BJ (cell line): ENCODE measurements at regions not wholly inside any gene's neighbourhood (a gene's known extent, or its start where the extent isn't known, plus 50 kb on each side); places are given as distances from the start of the nearest gene placed in this dataset.
"Not testable (repeated sequence)": the region's sequence is repeated elsewhere in the genome, so short reads cannot be mapped to it uniquely, and the experiment has no call there.

ENCODE experiments used
- CTCF ChIA-PET: fragments of 350-600 bp; formaldehyde crosslinking; extraction: SDS; loops from one replicate; lab custom pipeline; 2021; ENCODE audit warnings: antibody characterized with exemption, inconsistent platforms; lab: Yijun Ruan, JAX
- POLR2A ChIA-PET: fragments of 300-600 bp; sonication (Branson Sonifier 250); formaldehyde crosslinking; extraction: SDS; loops from one replicate; lab custom pipeline; 2021; ENCODE audit warnings: antibody characterized with exemption; lab: Charles Lee
- DNase-seq: peaks from one replicate; pipeline ENCODE4 v3.0.0-alpha.2; 2011; ENCODE audit warnings: low read depth
- H3K27me3 ChIP-seq: 2 replicates; pipeline ENCODE4 v1.6.0; 2011; ENCODE audit warnings: low read length; ENCODE audit not compliant: control insufficient read depth, insufficient read depth
- H3K36me3 ChIP-seq: 2 replicates; pipeline ENCODE4 v1.5.1; 2011; ENCODE audit warnings: low read length; ENCODE audit not compliant: control insufficient read depth, insufficient read depth
- H3K4me3 ChIP-seq: 2 replicates; pipeline ENCODE4 v1.5.1; 2011; ENCODE audit warnings: low read depth, mild to moderate bottlenecking, control low read depth, low read length
- CTCF ChIP-seq: IDR thresholded peaks from 2 replicates; pipeline ENCODE4 v1.5.1; 2011; ENCODE audit warnings: low read depth, mild to moderate bottlenecking, control low read depth, inconsistent platforms, low read length, moderate library complexity; ENCODE audit not compliant: insufficient read depth

GRCh38 chr16:86347916-86348555 is 162.3 kb upstream of the FOXF1 start:
- ChIA-PET POLR2A (interaction anchor here (0.6 kb wide), 1 partner anchor 10 kb away, joined by 3 read pairs; no protein-coding TSS in a partner anchor), CTCF (interaction anchor here (0.9 to 2.0 kb wide), 3 partner anchors 8 to 170 kb away, joined by 3 to 6 read pairs (median 3); no protein-coding TSS in a partner anchor)
- DNase-seq, result no peak
- no peaks in the 10 kb centered on the region for H3K27me3 ChIP-seq
- no peak overlapping the region for H3K4me3 ChIP-seq
- no peak for TF ChIP-seq CTCF
- no peaks in the 10 kb centered on the region for H3K36me3 ChIP-seq

GRCh38 chr16:86349338-86349900 is 160.9 kb upstream of the FOXF1 start:
- ChIA-PET POLR2A (no interaction called here), CTCF (interaction anchor here (0.6 to 1.4 kb wide), 3 partner anchors 9 to 1317 kb away, joined by 3 to 4 read pairs (median 3); no protein-coding TSS in a partner anchor)
- TF ChIP-seq CTCF, result no peak
- H3K27me3 ChIP-seq, result no peaks in the 10 kb centered on the region
- no peak overlapping the region for H3K4me3 ChIP-seq
- no peak for DNase-seq
- no peaks in the 10 kb centered on the region for H3K36me3 ChIP-seq

- CTCF ChIA-PET, result interaction anchor here (0.8 kb wide), 1 partner anchor 10 kb away, joined by 3 read pairs; no protein-coding TSS in a partner anchor
- DNase-seq, result no peak
- no peaks in the 10 kb centered on the region for H3K27me3 ChIP-seq
- TF ChIP-seq CTCF, result no peak
- no peak overlapping the region for H3K4me3 ChIP-seq
- POLR2A ChIA-PET, result no interaction called here
- H3K36me3 ChIP-seq, result no peaks in the 10 kb centered on the region
These were observed 160.0 kb upstream of the FOXF1 start for GRCh38 chr16:86350289-86350688.

GRCh38 chr16:86351041-86351784 is 159.1 kb upstream of the FOXF1 start:
- Histone ChIP-seq H3K36me3 (no peaks in the 10 kb centered on the region), H3K4me3 (no peak overlapping the region), H3K27me3 (no peaks in the 10 kb centered on the region)
- no peak for TF ChIP-seq CTCF
- no peak for DNase-seq
- POLR2A ChIA-PET, result no interaction called here
- CTCF ChIA-PET, result interaction anchor here (1.5 to 2.2 kb wide), 3 partner anchors 8 to 169 kb away, joined by 4 to 5 read pairs (median 4); no protein-coding TSS in a partner anchor

- CTCF ChIA-PET, result interaction anchor here (1.5 to 2.2 kb wide), 3 partner anchors 9 to 168 kb away, joined by 4 to 5 read pairs (median 4); no protein-coding TSS in a partner anchor
- POLR2A ChIA-PET, result interaction anchor here (0.6 kb wide), 1 partner anchor 158 kb away, joined by 3 read pairs; no protein-coding TSS in a partner anchor
These were observed 158.6 kb upstream of the FOXF1 start for GRCh38 chr16:86351785-86352139.

More at GRCh38 chr16:86351785-86352139, 158.6 kb upstream of the FOXF1 start:
- not testable (repeated sequence) for H3K27me3 ChIP-seq, DNase-seq, H3K4me3 ChIP-seq, H3K36me3 ChIP-seq
